Endothelial cell of umbilical vein (primary cell): ENCODE measurements at regions not wholly inside any gene's neighbourhood (a gene's known extent, or its start where the extent isn't known, plus 50 kb on each side); places are given as distances from the start of the nearest gene placed in this dataset.

Source experiments
- BruUV-seq: library from RNA; stranded (reverse); fragments of 400-500 nt; replicated peaks from 2 replicates; lab custom pipeline; 2021; lab: Mats Ljungman, UMichigan
- CTCF ChIA-PET: fragments of 300-600, 350-600 bp; sonication (Branson Sonifier 250); formaldehyde crosslinking; loops from one replicate; lab custom pipeline; 2021; ENCODE audit warnings: antibody characterized with exemption, inconsistent platforms; lab: Charles Lee
- POLR2A ChIA-PET: fragments of 300-600, 350-600 bp; sonication (Branson Sonifier 250); formaldehyde crosslinking; loops from one replicate; lab custom pipeline; 2021; ENCODE audit warnings: antibody characterized with exemption, inconsistent platforms; lab: Charles Lee
- DNase-seq: peaks from one replicate; pipeline ENCODE4 v3.0.0-alpha.2; 2011; ENCODE audit warnings: low read depth, low spot score
- FAIRE-seq: peaks from 2 replicates; lab custom pipeline; 2011; peaks lifted over from hg19 to GRCh38; lab: Jason Lieb, UNC
- H2AFZ ChIP-seq: 2 replicates; pipeline ENCODE4 v1.6.0; 2012; ENCODE audit warnings: low read depth, low read length, control low read depth, inconsistent platforms
- H3K27ac ChIP-seq: 2 replicates; pipeline ENCODE4 v1.5.1; 2011; ENCODE audit warnings: low read depth, mild to moderate bottlenecking, control low read depth, low read length, moderate library complexity; ENCODE audit not compliant: insufficient read depth
- H3K27me3 ChIP-seq, 2 experiments: 2 replicates each; pipeline versions ENCODE4 v1.6.0 to v1.6.1; 2011; ENCODE audit warnings: low read length in 2 of 2, mixed read lengths in 1 of 2; ENCODE audit not compliant: control insufficient read depth in 2 of 2, insufficient read depth in 2 of 2
- H3K36me3 ChIP-seq, 2 experiments: 2 replicates in 1 of 2; 3 replicates in 1 of 2; pipeline ENCODE4 v1.5.1; 2011; ENCODE audit warnings: low read length in 2 of 2, mild to moderate bottlenecking in 1 of 2, moderate library complexity in 1 of 2; ENCODE audit not compliant: control insufficient read depth in 2 of 2, insufficient read depth in 2 of 2; ENCODE audit errors: extremely low read depth in 1 of 2
- H3K4me1 ChIP-seq: 3 replicates; pipeline ENCODE4 v1.5.1; 2011; ENCODE audit warnings: mild to moderate bottlenecking, low read length; ENCODE audit not compliant: control insufficient read depth, insufficient read depth; ENCODE audit errors: extremely low read depth
- H3K4me2 ChIP-seq: 2 replicates; pipeline ENCODE4 v1.6.1; 2011; ENCODE audit warnings: low read length, control low read depth, mixed read lengths; ENCODE audit not compliant: insufficient read depth
- H3K4me3 ChIP-seq, 3 experiments: fragments of 200-600 bp in 1 of 3; sonication (generic), shearing (Covaris generic) in 1 of 3; replicated peaks in 1 of 3; 2 replicates each; pipeline ENCODE4 v1.5.1; 2011 to 2016; ENCODE audit warnings: control low read depth in 3 of 3, low read length in 3 of 3, mild to moderate bottlenecking in 2 of 3, inconsistent platforms in 1 of 3, low read depth in 1 of 3, moderate library complexity in 1 of 3; ENCODE audit not compliant: insufficient read depth in 1 of 3
- H3K79me2 ChIP-seq: 2 replicates; pipeline ENCODE4 v1.6.0; 2012; ENCODE audit warnings: low read length, inconsistent platforms; ENCODE audit not compliant: control insufficient read depth, insufficient read depth
- H3K9ac ChIP-seq: replicated peaks from 2 replicates; pipeline ENCODE3; 2011; ENCODE audit warnings: low read length, control low read depth; ENCODE audit not compliant: insufficient read depth; ENCODE audit errors: extremely low read depth
- H3K9me1 ChIP-seq: replicated peaks from 3 replicates; pipeline ENCODE4 v1.6.0; 2011; ENCODE audit warnings: mild to moderate bottlenecking, low read length; ENCODE audit not compliant: control insufficient read depth, insufficient read depth; ENCODE audit errors: extremely low read depth
- H3K9me3 ChIP-seq: replicated peaks from 2 replicates; pipeline ENCODE4 v1.5.1; 2012; ENCODE audit warnings: low read length, inconsistent platforms; ENCODE audit not compliant: control insufficient read depth, insufficient read depth
- H4K20me1 ChIP-seq: replicated peaks from 2 replicates; pipeline ENCODE3; 2011; ENCODE audit warnings: mild to moderate bottlenecking, low read length; ENCODE audit not compliant: control insufficient read depth, insufficient read depth; ENCODE audit errors: extremely low read depth
- EZH2 ChIP-seq: IDR thresholded peaks from 2 replicates; pipeline ENCODE4 v1.6.1; 2012; ENCODE audit warnings: borderline replicate concordance, low read depth, mild to moderate bottlenecking, moderate library complexity, low read length, inconsistent platforms; ENCODE audit not compliant: severe bottlenecking
- FOS ChIP-seq: IDR thresholded peaks from 2 replicates; pipeline ENCODE4 v1.6.1; 2011; ENCODE audit warnings: mild to moderate bottlenecking, low read length, moderate library complexity, borderline replicate concordance; ENCODE audit not compliant: insufficient read depth
- GATA2 ChIP-seq: IDR thresholded peaks from 2 replicates; pipeline ENCODE4 v1.7.0; 2011; ENCODE audit warnings: low read depth, mild to moderate bottlenecking, moderate library complexity, mixed read lengths, low read length; ENCODE audit not compliant: insufficient read length, insufficient read depth
- JUN ChIP-seq: IDR thresholded peaks from 2 replicates; pipeline ENCODE4 v1.6.1; 2011; ENCODE audit warnings: borderline replicate concordance, low read depth; ENCODE audit not compliant: insufficient read length, insufficient read depth
- MYC ChIP-seq: IDR thresholded peaks from one replicate; pipeline ENCODE4 v1.6.1; 2011; ENCODE audit warnings: mild to moderate bottlenecking, low read depth, low read length
- POLR2A ChIP-seq: IDR thresholded peaks from 2 replicates; pipeline ENCODE4 v1.6.1; 2012; ENCODE audit warnings: low read depth, mild to moderate bottlenecking, control low read depth, low read length
- POLR2AphosphoS5 ChIP-seq: IDR thresholded peaks from 2 replicates; pipeline ENCODE4 v1.6.1; 2012; ENCODE audit warnings: low read depth, mild to moderate bottlenecking, control low read depth, low read length, moderate library complexity; ENCODE audit not compliant: insufficient read depth
- dilution Hi-C: fragments of 300-500 bp; cut with MboI; formaldehyde crosslinking; loops from one replicate; pipeline ENCODE4 v1.15.0; 2019; ENCODE audit warnings: low sequenced_read_pairs; ENCODE audit not compliant: extremely low pct_ligation_motif_present
- intact Hi-C: fragments of 100-400 bp; cut with micrococcal nuclease; formaldehyde crosslinking; loops from one replicate; pipeline ENCODE4 v1.10.0; 2022
- TF ChIP-seq, protein P1 (sequence below): IDR thresholded peaks from 2 replicates; pipeline ENCODE4 v1.6.1; 2011; ENCODE audit not compliant: insufficient read depth, insufficient read length
- TF ChIP-seq, protein P2 (sequence below), 2 donors: IDR thresholded peaks; 1 replicate in 1 of 2; 2 replicates in 1 of 2; pipeline ENCODE4 v1.5.1; 2011; ENCODE audit warnings: low read length in 2 of 2, mild to moderate bottlenecking in 2 of 2, moderate library complexity in 2 of 2, control low read depth in 1 of 2, inconsistent platforms in 1 of 2, low read depth in 1 of 2; ENCODE audit not compliant: insufficient read depth in 1 of 2; ENCODE audit errors: extremely low read depth in 1 of 2

- ChIA-PET CTCF (no interaction called here), POLR2A (no interaction called here)
- Histone ChIP-seq H2AFZ (no peak overlapping the region), H3K79me2 (no peaks in the 10 kb centered on the region), H3K36me3 (no peaks in the 10 kb centered on the region), H3K4me3 (no peak overlapping the region), H3K9ac (no peak overlapping the region), H3K27ac (no peak overlapping the region), H3K27me3 (no peaks in the 10 kb centered on the region), H4K20me1 (no peaks in the 10 kb centered on the region), H3K9me3 (no peaks in the 10 kb centered on the region), H3K4me2 (no peak overlapping the region), H3K4me1 (no peaks in the 10 kb centered on the region), H3K9me1 (no peaks in the 10 kb centered on the region)
- FAIRE-seq (no peak), DNase-seq (no peak)
- intact Hi-C loops (no loop called here), dilution Hi-C loops (no loop called here)
- BruUV-seq: no TSS peak
- TF ChIP-seq POLR2A: no peak
- TF ChIP-seq, protein P1, sequence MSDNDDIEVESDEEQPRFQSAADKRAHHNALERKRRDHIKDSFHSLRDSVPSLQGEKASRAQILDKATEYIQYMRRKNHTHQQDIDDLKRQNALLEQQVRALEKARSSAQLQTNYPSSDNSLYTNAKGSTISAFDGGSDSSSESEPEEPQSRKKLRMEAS: no peak
- no peak for TF ChIP-seq EZH2
- no peak for TF ChIP-seq POLR2AphosphoS5
- TF ChIP-seq, protein P2, sequence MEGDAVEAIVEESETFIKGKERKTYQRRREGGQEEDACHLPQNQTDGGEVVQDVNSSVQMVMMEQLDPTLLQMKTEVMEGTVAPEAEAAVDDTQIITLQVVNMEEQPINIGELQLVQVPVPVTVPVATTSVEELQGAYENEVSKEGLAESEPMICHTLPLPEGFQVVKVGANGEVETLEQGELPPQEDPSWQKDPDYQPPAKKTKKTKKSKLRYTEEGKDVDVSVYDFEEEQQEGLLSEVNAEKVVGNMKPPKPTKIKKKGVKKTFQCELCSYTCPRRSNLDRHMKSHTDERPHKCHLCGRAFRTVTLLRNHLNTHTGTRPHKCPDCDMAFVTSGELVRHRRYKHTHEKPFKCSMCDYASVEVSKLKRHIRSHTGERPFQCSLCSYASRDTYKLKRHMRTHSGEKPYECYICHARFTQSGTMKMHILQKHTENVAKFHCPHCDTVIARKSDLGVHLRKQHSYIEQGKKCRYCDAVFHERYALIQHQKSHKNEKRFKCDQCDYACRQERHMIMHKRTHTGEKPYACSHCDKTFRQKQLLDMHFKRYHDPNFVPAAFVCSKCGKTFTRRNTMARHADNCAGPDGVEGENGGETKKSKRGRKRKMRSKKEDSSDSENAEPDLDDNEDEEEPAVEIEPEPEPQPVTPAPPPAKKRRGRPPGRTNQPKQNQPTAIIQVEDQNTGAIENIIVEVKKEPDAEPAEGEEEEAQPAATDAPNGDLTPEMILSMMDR (IDR thresholded peaks at IDR 0.05; ENCODE audit: extremely low read depth in 1 of 2, insufficient read depth in 1 of 2, low read depth in 1 of 2, low read length in 2 of 2): no peak
- no peak for TF ChIP-seq FOS
- no peak for TF ChIP-seq JUN
- no peak for TF ChIP-seq MYC
- no peak for TF ChIP-seq GATA2
Observed at GRCh38 chr6:88238901-88239300, 72.8 kb upstream of the CNR1 start.
